HepG2 (cell line): ENCODE measurements at regions not wholly inside any gene's neighbourhood (a gene's known extent, or its start where the extent isn't known, plus 50 kb on each side); places are given as distances from the start of the nearest gene placed in this dataset.
A peak's percentile ranks its signal among the peaks of the same experiment; 100 is the strongest.

Source experiments
- CREM ChIP-seq, 2 experiments: sonication (generic) in 1 of 2; formaldehyde crosslinking in 1 of 2; IDR thresholded peaks; 2 replicates each; pipeline versions ENCODE4 v1.4.0 to v1.6.1; 2016 to 2020; ENCODE audit warnings: antibody characterized with exemption in 1 of 2, mild to moderate bottlenecking in 1 of 2, missing genetic modification reagents in 1 of 2
- HOXD1 ChIP-seq: sonication (generic); formaldehyde crosslinking; IDR thresholded peaks from 2 replicates; pipeline ENCODE4 v1.5.0; 2020; ENCODE audit warnings: missing genetic modification reagents
- KDM1A ChIP-seq: IDR thresholded peaks from 2 replicates; pipeline ENCODE4 v1.6.1; 2016; ENCODE audit warnings: missing compliant biosample characterization
- MAF1 ChIP-seq: sonication (generic); formaldehyde crosslinking; IDR thresholded peaks from 2 replicates; pipeline ENCODE4 v1.5.0; 2020; ENCODE audit warnings: missing genetic modification reagents, borderline replicate concordance
- PAF1 ChIP-seq: IDR thresholded peaks from 2 replicates; pipeline ENCODE4 v1.6.1; 2016; ENCODE audit warnings: missing genetic modification reagents, missing compliant biosample characterization
- POLR2AphosphoS5 ChIP-seq: IDR thresholded peaks from 2 replicates; pipeline ENCODE4 v1.6.1; 2012; ENCODE audit warnings: low read depth, low read length
- RFX1 ChIP-seq: fragments of 450-650 bp; IDR thresholded peaks from 2 replicates; pipeline ENCODE4 v1.6.1; 2017
- SAFB2 ChIP-seq: sonication (generic); formaldehyde crosslinking; IDR thresholded peaks from 2 replicates; pipeline ENCODE4 v1.5.1; 2020; ENCODE audit warnings: missing genetic modification reagents, low read depth, mild to moderate bottlenecking, borderline replicate concordance
- SIN3A ChIP-seq: IDR thresholded peaks from 2 replicates; pipeline ENCODE4 v1.6.1; 2011; ENCODE audit warnings: low read depth, mild to moderate bottlenecking, control low read depth, low read length, borderline replicate concordance
- TCF7 ChIP-seq: sonication (generic); IDR thresholded peaks from 2 replicates; pipeline ENCODE4 v1.6.1; 2016; ENCODE audit warnings: antibody characterized with exemption, low read depth
- TGIF2 ChIP-seq: IDR thresholded peaks from 2 replicates; pipeline ENCODE4 v1.6.1; 2016; ENCODE audit warnings: control low read depth, missing compliant biosample characterization
- ZNF354B ChIP-seq: sonication (generic); formaldehyde crosslinking; IDR thresholded peaks from 2 replicates; pipeline ENCODE4 v1.8.0; 2022; ENCODE audit warnings: mild to moderate bottlenecking, missing genetic modification reagents
- ZNF562 ChIP-seq: sonication (generic); formaldehyde crosslinking; IDR thresholded peaks from 2 replicates; pipeline ENCODE4 v1.8.0; 2022; ENCODE audit warnings: missing genetic modification reagents, borderline replicate concordance
- TF ChIP-seq, protein P1 (sequence below): sonication (generic); formaldehyde crosslinking; IDR thresholded peaks from 2 replicates; pipeline ENCODE4 v1.4.0; 2020; ENCODE audit warnings: mild to moderate bottlenecking, missing genetic modification reagents
- TF ChIP-seq, protein P2 (sequence below): fragments of 450-650 bp; IDR thresholded peaks from 2 replicates; pipeline ENCODE4 v1.6.1; 2017
- TF ChIP-seq, protein P3 (sequence below): sonication (generic); formaldehyde crosslinking; IDR thresholded peaks from 2 replicates; pipeline ENCODE4 v1.4.0; 2020; ENCODE audit warnings: missing genetic modification reagents, borderline replicate concordance
- TF ChIP-seq, protein P4 (sequence below): sonication (generic); formaldehyde crosslinking; IDR thresholded peaks from 2 replicates; pipeline ENCODE4 v1.8.0; 2022; ENCODE audit warnings: mild to moderate bottlenecking, missing genetic modification reagents; ENCODE audit not compliant: insufficient replicate concordance
- TF ChIP-seq, protein P5 (sequence below): sonication (generic); formaldehyde crosslinking; IDR thresholded peaks from 2 replicates; pipeline ENCODE4 v1.4.0; 2020; ENCODE audit warnings: missing genetic modification reagents; ENCODE audit errors: not compliant biosample characterization
- TF ChIP-seq, protein P6 (sequence below): IDR thresholded peaks from 2 replicates; pipeline ENCODE4 v1.6.1; 2016; ENCODE audit warnings: missing biosample characterization, missing genetic modification reagents, low read depth
- TF ChIP-seq, protein P7 (sequence below): IDR thresholded peaks from 2 replicates; pipeline ENCODE4 v1.6.1; 2016

DNA sequence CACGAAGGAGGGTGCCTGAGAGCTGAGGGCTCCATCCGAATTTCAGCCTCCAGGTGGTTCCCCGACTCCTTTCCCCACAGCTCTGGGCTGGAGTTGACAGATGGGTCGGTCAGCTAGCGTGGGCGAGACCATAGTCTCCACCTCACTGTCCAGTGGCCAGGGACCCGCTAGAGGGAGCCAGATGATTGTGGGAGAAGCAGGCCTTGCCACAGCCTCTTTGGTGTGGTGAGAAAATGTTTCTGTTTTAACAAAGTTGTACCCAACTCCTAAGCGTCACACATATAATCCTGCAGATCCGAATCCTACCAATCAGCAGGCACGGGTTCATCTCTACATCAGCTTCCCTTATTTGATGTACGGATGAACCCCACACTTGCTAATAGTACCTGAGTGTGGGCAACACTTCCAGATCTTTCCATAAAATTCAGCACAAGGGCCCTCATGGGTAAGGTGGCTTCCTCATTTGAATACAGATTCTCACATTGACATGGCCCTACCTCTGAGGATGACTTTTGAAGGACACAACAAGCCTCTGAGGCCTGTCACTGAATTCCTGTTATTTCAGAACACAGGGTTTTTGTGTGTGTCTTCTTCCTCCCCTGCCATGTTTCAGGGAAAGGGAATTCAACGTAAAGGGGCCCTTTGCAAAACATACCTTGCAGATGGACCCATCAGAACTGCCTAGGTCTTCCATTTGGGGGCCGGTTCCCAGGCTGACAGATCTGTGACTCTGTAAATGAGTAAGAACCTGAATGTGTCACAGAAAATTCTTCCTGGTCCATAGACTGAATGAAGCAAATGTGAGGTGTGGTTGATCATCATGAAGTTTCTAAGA is 103.2 kb upstream of the DUSP22 start (continued):
- TF ChIP-seq POLR2AphosphoS5 = no peak
- TF ChIP-seq PAF1 (CRISPR knock-in tag) = no peak
- TF ChIP-seq ZNF354B (CRISPR knock-in tag) = no peak
- TF ChIP-seq TCF7 = no peak
- TF ChIP-seq, protein P1, sequence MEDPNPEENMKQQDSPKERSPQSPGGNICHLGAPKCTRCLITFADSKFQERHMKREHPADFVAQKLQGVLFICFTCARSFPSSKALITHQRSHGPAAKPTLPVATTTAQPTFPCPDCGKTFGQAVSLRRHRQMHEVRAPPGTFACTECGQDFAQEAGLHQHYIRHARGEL (CRISPR knock-in tag) = no peak
- TF ChIP-seq CREM (IDR thresholded peaks at IDR 0.05) = no peak
- no peak for TF ChIP-seq CREM (CRISPR knock-in tag; IDR thresholded peaks at IDR 0.05)
- no peak for TF ChIP-seq SAFB2 (CRISPR knock-in tag)
- TF ChIP-seq SIN3A = no peak
- TF ChIP-seq RFX1 = no peak
- no peak for TF ChIP-seq HOXD1 (CRISPR knock-in tag)
- TF ChIP-seq, protein P2, sequence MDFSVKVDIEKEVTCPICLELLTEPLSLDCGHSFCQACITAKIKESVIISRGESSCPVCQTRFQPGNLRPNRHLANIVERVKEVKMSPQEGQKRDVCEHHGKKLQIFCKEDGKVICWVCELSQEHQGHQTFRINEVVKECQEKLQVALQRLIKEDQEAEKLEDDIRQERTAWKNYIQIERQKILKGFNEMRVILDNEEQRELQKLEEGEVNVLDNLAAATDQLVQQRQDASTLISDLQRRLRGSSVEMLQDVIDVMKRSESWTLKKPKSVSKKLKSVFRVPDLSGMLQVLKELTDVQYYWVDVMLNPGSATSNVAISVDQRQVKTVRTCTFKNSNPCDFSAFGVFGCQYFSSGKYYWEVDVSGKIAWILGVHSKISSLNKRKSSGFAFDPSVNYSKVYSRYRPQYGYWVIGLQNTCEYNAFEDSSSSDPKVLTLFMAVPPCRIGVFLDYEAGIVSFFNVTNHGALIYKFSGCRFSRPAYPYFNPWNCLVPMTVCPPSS = no peak
- TF ChIP-seq, protein P3, sequence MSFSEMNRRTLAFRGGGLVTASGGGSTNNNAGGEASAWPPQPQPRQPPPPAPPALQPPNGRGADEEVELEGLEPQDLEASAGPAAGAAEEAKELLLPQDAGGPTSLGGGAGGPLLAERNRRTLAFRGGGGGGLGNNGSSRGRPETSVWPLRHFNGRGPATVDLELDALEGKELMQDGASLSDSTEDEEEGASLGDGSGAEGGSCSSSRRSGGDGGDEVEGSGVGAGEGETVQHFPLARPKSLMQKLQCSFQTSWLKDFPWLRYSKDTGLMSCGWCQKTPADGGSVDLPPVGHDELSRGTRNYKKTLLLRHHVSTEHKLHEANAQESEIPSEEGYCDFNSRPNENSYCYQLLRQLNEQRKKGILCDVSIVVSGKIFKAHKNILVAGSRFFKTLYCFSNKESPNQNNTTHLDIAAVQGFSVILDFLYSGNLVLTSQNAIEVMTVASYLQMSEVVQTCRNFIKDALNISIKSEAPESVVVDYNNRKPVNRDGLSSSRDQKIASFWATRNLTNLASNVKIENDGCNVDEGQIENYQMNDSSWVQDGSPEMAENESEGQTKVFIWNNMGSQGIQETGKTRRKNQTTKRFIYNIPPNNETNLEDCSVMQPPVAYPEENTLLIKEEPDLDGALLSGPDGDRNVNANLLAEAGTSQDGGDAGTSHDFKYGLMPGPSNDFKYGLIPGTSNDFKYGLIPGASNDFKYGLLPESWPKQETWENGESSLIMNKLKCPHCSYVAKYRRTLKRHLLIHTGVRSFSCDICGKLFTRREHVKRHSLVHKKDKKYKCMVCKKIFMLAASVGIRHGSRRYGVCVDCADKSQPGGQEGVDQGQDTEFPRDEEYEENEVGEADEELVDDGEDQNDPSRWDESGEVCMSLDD (CRISPR knock-in tag) = no peak
- TF ChIP-seq, protein P4, sequence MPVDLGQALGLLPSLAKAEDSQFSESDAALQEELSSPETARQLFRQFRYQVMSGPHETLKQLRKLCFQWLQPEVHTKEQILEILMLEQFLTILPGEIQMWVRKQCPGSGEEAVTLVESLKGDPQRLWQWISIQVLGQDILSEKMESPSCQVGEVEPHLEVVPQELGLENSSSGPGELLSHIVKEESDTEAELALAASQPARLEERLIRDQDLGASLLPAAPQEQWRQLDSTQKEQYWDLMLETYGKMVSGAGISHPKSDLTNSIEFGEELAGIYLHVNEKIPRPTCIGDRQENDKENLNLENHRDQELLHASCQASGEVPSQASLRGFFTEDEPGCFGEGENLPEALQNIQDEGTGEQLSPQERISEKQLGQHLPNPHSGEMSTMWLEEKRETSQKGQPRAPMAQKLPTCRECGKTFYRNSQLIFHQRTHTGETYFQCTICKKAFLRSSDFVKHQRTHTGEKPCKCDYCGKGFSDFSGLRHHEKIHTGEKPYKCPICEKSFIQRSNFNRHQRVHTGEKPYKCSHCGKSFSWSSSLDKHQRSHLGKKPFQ (CRISPR knock-in tag) = no peak
- peak; percentile 69; the same call in 1 of the 2 replicates for TF ChIP-seq TGIF2
- no peak for TF ChIP-seq ZNF562 (CRISPR knock-in tag)
- TF ChIP-seq, protein P5, sequence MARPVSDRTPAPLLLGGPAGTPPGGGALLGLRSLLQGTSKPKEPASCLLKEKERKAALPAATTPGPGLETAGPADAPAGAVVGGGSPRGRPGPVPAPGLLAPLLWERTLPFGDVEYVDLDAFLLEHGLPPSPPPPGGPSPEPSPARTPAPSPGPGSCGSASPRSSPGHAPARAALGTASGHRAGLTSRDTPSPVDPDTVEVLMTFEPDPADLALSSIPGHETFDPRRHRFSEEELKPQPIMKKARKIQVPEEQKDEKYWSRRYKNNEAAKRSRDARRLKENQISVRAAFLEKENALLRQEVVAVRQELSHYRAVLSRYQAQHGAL (CRISPR knock-in tag) = no peak
- TF ChIP-seq, protein P6, sequence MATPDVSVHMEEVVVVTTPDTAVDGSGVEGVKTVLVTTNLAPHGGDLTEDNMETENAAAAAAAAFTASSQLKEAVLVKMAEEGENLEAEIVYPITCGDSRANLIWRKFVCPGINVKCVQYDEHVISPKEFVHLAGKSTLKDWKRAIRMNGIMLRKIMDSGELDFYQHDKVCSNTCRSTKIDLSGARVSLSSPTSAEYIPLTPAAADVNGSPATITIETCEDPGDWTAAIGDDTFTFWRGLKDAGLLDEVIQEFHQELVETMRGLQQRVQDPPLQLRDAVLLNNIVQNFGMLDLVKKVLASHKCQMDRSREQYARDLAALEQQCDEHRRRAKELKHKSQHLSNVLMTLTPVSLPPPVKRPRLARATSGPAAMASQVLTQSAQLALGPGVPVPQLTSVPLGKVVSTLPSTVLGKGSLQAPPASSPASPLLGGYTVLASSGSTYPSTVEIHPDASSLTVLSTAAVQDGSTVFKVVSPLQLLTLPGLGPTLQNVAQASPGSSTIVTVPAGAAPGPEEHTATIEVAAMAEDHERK (CRISPR knock-in tag) = no peak
- TF ChIP-seq, protein P7, sequence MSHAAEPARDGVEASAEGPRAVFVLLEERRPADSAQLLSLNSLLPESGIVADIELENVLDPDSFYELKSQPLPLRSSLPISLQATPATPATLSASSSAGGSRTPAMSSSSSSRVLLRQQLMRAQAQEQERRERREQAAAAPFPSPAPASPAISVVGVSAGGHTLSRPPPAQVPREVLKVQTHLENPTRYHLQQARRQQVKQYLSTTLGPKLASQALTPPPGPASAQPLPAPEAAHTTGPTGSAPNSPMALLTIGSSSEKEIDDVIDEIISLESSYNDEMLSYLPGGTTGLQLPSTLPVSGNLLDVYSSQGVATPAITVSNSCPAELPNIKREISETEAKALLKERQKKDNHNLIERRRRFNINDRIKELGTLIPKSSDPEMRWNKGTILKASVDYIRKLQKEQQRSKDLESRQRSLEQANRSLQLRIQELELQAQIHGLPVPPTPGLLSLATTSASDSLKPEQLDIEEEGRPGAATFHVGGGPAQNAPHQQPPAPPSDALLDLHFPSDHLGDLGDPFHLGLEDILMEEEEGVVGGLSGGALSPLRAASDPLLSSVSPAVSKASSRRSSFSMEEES (CRISPR knock-in tag) = no peak
- no peak for TF ChIP-seq KDM1A (CRISPR knock-in tag)
- TF ChIP-seq MAF1 (CRISPR knock-in tag) = no peak
